ENCODE measurements at regions not wholly inside any gene's neighbourhood (a gene's known extent, or its start where the extent isn't known, plus 50 kb on each side); places are given as distances from the start of the nearest gene placed in this dataset.

GRCh38 chr2:52532956-52533355 lies 1234.6 kb upstream of the CHAC2 start:
- intact Hi-C loops (cut with micrococcal nuclease; ENCODE audit: unreplicated experiment) = no loop called here
- BruUV-seq (replicated peaks) = no TSS peak
- Histone ChIP-seq H3K27me3 (replicated peaks; ENCODE audit: insufficient read depth, low read depth, low read length, poor library complexity) (no peaks in the 10 kb centered on the region), H3K9me3 (ENCODE audit: low read depth, low read length, poor library complexity, severe bottlenecking) (no peaks in the 10 kb centered on the region), H3K27ac (ENCODE audit: low read depth, low read length, poor library complexity, severe bottlenecking) (no peak overlapping the region), H3K4me1 (ENCODE audit: insufficient read depth, low read length, poor library complexity, severe bottlenecking) (no peaks in the 10 kb centered on the region), H3K4me3 (ENCODE audit: low read depth, low read length, poor library complexity, severe bottlenecking) (no peak overlapping the region), H3K36me3 (ENCODE audit: insufficient read depth, low read length, poor library complexity, severe bottlenecking) (no peaks in the 10 kb centered on the region)
- TF ChIP-seq CTCF (conservative IDR thresholded peaks at IDR 0.05; ENCODE audit: low read depth, low read length) (no peak), EZH2 (IDR thresholded peaks at IDR 0.05; ENCODE audit: borderline replicate concordance, low read depth, low read length, poor library complexity, severe bottlenecking) (no peak)
- no peak for DNase-seq (ENCODE audit: low spot score)
- POLR2A ChIA-PET (ENCODE audit: low non-redundant PET) = no interaction called here
- CTCF ChIA-PET = no interaction called here

GRCh38 chr2:52526735-52527134 lies 1240.9 kb upstream of the CHAC2 start:
- TF ChIP-seq EZH2 (IDR thresholded peaks at IDR 0.05; ENCODE audit: borderline replicate concordance, low read depth, low read length, poor library complexity, severe bottlenecking) (no peak), CTCF (conservative IDR thresholded peaks at IDR 0.05; ENCODE audit: low read depth, low read length) (no peak)
- Histone ChIP-seq H3K27ac (ENCODE audit: low read depth, low read length, poor library complexity, severe bottlenecking) (no peak overlapping the region), H3K4me1 (ENCODE audit: insufficient read depth, low read length, poor library complexity, severe bottlenecking) (no peaks in the 10 kb centered on the region), H3K4me3 (ENCODE audit: low read depth, low read length, poor library complexity, severe bottlenecking) (no peak overlapping the region), H3K9me3 (ENCODE audit: low read depth, low read length, poor library complexity, severe bottlenecking) (no peaks in the 10 kb centered on the region), H3K27me3 (replicated peaks; ENCODE audit: insufficient read depth, low read depth, low read length, poor library complexity) (peaks cover 5% of the 10 kb centered on the region), H3K36me3 (ENCODE audit: insufficient read depth, low read length, poor library complexity, severe bottlenecking) (no peaks in the 10 kb centered on the region)
- no TSS peak for BruUV-seq (replicated peaks)
- intact Hi-C loops (cut with micrococcal nuclease; ENCODE audit: unreplicated experiment) = no loop called here
- ChIA-PET CTCF (no interaction called here), POLR2A (ENCODE audit: low non-redundant PET) (no interaction called here)
- DNase-seq (ENCODE audit: low spot score) = no peak

- POLR2A ChIA-PET (ENCODE audit: low non-redundant PET) = no interaction called here
- CTCF ChIA-PET = no interaction called here
- no TSS peak for BruUV-seq (replicated peaks)
- H3K4me3 ChIP-seq (ENCODE audit: low read depth, low read length, poor library complexity, severe bottlenecking) = no peak overlapping the region
- peaks cover 5% of the 10 kb centered on the region for H3K27me3 ChIP-seq (replicated peaks; ENCODE audit: insufficient read depth, low read depth, low read length, poor library complexity)
- no peak overlapping the region for H3K27ac ChIP-seq (ENCODE audit: low read depth, low read length, poor library complexity, severe bottlenecking)
- TF ChIP-seq EZH2 (IDR thresholded peaks at IDR 0.05; ENCODE audit: borderline replicate concordance, low read depth, low read length, poor library complexity, severe bottlenecking) (no peak), CTCF (conservative IDR thresholded peaks at IDR 0.05; ENCODE audit: low read depth, low read length) (no peak)
- no peaks in the 10 kb centered on the region for H3K4me1 ChIP-seq (ENCODE audit: insufficient read depth, low read length, poor library complexity, severe bottlenecking)
- H3K36me3 ChIP-seq (ENCODE audit: insufficient read depth, low read length, poor library complexity, severe bottlenecking) = no peaks in the 10 kb centered on the region
- H3K9me3 ChIP-seq (ENCODE audit: low read depth, low read length, poor library complexity, severe bottlenecking) = no peaks in the 10 kb centered on the region
- intact Hi-C loops (cut with micrococcal nuclease; ENCODE audit: unreplicated experiment) = no loop called here
- no peak for DNase-seq (ENCODE audit: low spot score)
These were observed 1247.0 kb upstream of the CHAC2 start for GRCh38 chr2:52520644-52521043.
